NCI-H510A treated with DMSO at 0.1 percent for 48 hours (cell line): ENCODE measurements at regions not wholly inside any gene's neighbourhood (a gene's known extent, or its start where the extent isn't known, plus 50 kb on each side); places are given as distances from the start of the nearest gene placed in this dataset.
"Not testable (repeated sequence)": the region's sequence is repeated elsewhere in the genome, so short reads cannot be mapped to it uniquely, and the experiment has no call there.

Experiments used
- DNase-seq: peaks from one replicate; lab custom pipeline; 2025; lab: John Stamatoyannopoulos, UW

GRCh38 chr2:123609077-123609476 is 416.0 kb upstream of the CNTNAP5 start:
- no peak for DNase-seq

GRCh38 chr2:123614596-123614995 is 410.5 kb upstream of the CNTNAP5 start:
- no peak for DNase-seq

GRCh38 chr2:123618642-123619041 is 406.4 kb upstream of the CNTNAP5 start:
- not testable (repeated sequence) for DNase-seq

GRCh38 chr2:123624816-123625215 is 400.3 kb upstream of the CNTNAP5 start:
- no peak for DNase-seq

- no peak for DNase-seq
Measured at GRCh38 chr2:123636232-123636631, 388.9 kb upstream of the CNTNAP5 start.

- no peak for DNase-seq
Measured at GRCh38 chr2:123640685-123641335, 384.3 kb upstream of the CNTNAP5 start.

GRCh38 chr2:123644053-123644452 is 381.0 kb upstream of the CNTNAP5 start:
- DNase-seq, result no peak

- DNase-seq, result no peak
Measured at GRCh38 chr2:123648016-123648415, 377.1 kb upstream of the CNTNAP5 start.

GRCh38 chr2:123648956-123649355 is 376.1 kb upstream of the CNTNAP5 start:
- DNase-seq, result no peak

GRCh38 chr2:123651151-123651550 is 373.9 kb upstream of the CNTNAP5 start:
- DNase-seq, result no peak

GRCh38 chr2:123652320-123652719 is 372.8 kb upstream of the CNTNAP5 start:
- DNase-seq, result no peak

- DNase-seq, result no peak
Measured at GRCh38 chr2:123656590-123656989, 368.5 kb upstream of the CNTNAP5 start.

GRCh38 chr2:123659120-123659519 is 366.0 kb upstream of the CNTNAP5 start:
- no peak for DNase-seq

GRCh38 chr2:123670286-123670685 is 354.8 kb upstream of the CNTNAP5 start:
- no peak for DNase-seq

GRCh38 chr2:123683797-123684196 is 341.3 kb upstream of the CNTNAP5 start:
- not testable (repeated sequence) for DNase-seq

- no peak for DNase-seq
Measured at GRCh38 chr2:123687064-123687463, 338.0 kb upstream of the CNTNAP5 start.

- no peak for DNase-seq
Measured at GRCh38 chr2:123688231-123688940, 336.7 kb upstream of the CNTNAP5 start.

- DNase-seq, result no peak
Measured at GRCh38 chr2:123692121-123692520, 333.0 kb upstream of the CNTNAP5 start.

- no peak for DNase-seq
Measured at GRCh38 chr2:123693836-123694235, 331.3 kb upstream of the CNTNAP5 start.

GRCh38 chr2:123695426-123695825 is 329.7 kb upstream of the CNTNAP5 start:
- DNase-seq, result no peak

- no peak for DNase-seq
Measured at GRCh38 chr2:123696021-123696420, 329.1 kb upstream of the CNTNAP5 start.

- no peak for DNase-seq
Measured at GRCh38 chr2:123696799-123697410, 328.2 kb upstream of the CNTNAP5 start.

- DNase-seq, result no peak
Measured at GRCh38 chr2:123715467-123715982, 309.6 kb upstream of the CNTNAP5 start.
